ENCODE measurements at regions not wholly inside any gene's neighbourhood (a gene's known extent, or its start where the extent isn't known, plus 50 kb on each side); places are given as distances from the start of the nearest gene placed in this dataset.

DNA sequence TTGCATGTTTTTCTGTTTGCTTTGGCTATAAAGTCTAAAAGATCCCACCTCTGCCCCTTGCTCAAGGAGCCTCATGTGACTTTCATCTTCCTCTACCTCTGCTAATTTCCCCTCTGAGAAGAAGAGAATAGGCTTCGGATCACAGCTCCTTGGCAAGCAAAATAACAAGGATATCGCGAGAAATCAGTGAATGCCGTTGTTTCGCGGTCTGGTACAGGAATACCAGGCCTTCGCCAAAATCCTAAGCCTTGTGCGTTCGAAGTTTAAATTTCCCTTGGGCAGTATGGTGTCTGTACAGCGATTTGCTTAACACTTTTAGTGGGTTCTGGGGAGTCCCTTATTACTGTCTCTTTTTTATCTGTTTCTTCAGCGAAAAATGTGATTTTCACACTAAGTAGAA, 142.3 kb downstream of the IRF8 start:
- TF ChIP-seq, protein P1, sequence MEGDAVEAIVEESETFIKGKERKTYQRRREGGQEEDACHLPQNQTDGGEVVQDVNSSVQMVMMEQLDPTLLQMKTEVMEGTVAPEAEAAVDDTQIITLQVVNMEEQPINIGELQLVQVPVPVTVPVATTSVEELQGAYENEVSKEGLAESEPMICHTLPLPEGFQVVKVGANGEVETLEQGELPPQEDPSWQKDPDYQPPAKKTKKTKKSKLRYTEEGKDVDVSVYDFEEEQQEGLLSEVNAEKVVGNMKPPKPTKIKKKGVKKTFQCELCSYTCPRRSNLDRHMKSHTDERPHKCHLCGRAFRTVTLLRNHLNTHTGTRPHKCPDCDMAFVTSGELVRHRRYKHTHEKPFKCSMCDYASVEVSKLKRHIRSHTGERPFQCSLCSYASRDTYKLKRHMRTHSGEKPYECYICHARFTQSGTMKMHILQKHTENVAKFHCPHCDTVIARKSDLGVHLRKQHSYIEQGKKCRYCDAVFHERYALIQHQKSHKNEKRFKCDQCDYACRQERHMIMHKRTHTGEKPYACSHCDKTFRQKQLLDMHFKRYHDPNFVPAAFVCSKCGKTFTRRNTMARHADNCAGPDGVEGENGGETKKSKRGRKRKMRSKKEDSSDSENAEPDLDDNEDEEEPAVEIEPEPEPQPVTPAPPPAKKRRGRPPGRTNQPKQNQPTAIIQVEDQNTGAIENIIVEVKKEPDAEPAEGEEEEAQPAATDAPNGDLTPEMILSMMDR (IDR thresholded peaks at IDR 0.05) = no peak
- TF ChIP-seq EZH2 (IDR thresholded peaks at IDR 0.05) = no peak
- TF ChIP-seq EZH2phosphoT487 (IDR thresholded peaks at IDR 0.05) = no peak

All from neural progenitor cell (in vitro differentiated cells).